ENCODE measurements at regions not wholly inside any gene's neighbourhood (a gene's known extent, or its start where the extent isn't known, plus 50 kb on each side); places are given as distances from the start of the nearest gene placed in this dataset.
A peak's percentile ranks its signal among the peaks of the same experiment; 100 is the strongest.
"Not testable (repeated sequence)": the region's sequence is repeated elsewhere in the genome, so short reads cannot be mapped to it uniquely, and the experiment has no call there.

GRCh38 chr17:64781014-64781756 lies 119.1 kb upstream of the SMURF2 start:
- Histone ChIP-seq H3K36me3 (peaks cover 28 to 34% of the 10 kb centered on the region in 2 donors), H3K27me3 (no peaks in the 10 kb centered on the region), H3K27ac (no peak overlapping the region), H3K4me1 (peaks cover 19 to 48% of the 10 kb centered on the region in 2 donors), H3K9me3 (no peaks in the 10 kb centered on the region), H3K4me3 (peak overlapping the region; percentile 55 to 62)
- DNase-seq (ENCODE audit: low spot score in 2 of 2): peak in 1 of 2 donors; percentile 80
- intact Hi-C loops (cut with DNase I): no loop called here
- TF ChIP-seq, protein P1, sequence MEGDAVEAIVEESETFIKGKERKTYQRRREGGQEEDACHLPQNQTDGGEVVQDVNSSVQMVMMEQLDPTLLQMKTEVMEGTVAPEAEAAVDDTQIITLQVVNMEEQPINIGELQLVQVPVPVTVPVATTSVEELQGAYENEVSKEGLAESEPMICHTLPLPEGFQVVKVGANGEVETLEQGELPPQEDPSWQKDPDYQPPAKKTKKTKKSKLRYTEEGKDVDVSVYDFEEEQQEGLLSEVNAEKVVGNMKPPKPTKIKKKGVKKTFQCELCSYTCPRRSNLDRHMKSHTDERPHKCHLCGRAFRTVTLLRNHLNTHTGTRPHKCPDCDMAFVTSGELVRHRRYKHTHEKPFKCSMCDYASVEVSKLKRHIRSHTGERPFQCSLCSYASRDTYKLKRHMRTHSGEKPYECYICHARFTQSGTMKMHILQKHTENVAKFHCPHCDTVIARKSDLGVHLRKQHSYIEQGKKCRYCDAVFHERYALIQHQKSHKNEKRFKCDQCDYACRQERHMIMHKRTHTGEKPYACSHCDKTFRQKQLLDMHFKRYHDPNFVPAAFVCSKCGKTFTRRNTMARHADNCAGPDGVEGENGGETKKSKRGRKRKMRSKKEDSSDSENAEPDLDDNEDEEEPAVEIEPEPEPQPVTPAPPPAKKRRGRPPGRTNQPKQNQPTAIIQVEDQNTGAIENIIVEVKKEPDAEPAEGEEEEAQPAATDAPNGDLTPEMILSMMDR (IDR thresholded peaks at IDR 0.05): no peak

GRCh38 chr17:64780096-64781013 lies 118.2 kb upstream of the SMURF2 start:
- H3K4me1 ChIP-seq: peaks cover 19 to 48% of the 10 kb centered on the region in 2 donors
- no peaks in the 10 kb centered on the region for H3K27me3 ChIP-seq
- peak overlapping the region in 1 of 2 donors; percentile 2 for H3K27ac ChIP-seq
- peaks cover 20 to 26% of the 10 kb centered on the region in 2 donors for H3K36me3 ChIP-seq
- peak in 1 of 2 donors; percentile 68 for DNase-seq (ENCODE audit: low spot score in 2 of 2)
- intact Hi-C loops (cut with DNase I): no loop called here
- TF ChIP-seq, protein P1 (IDR thresholded peaks at IDR 0.05): no peak
- H3K9me3 ChIP-seq: no peaks in the 10 kb centered on the region
- peak overlapping the region; percentile 55 to 62 for H3K4me3 ChIP-seq

DNA sequence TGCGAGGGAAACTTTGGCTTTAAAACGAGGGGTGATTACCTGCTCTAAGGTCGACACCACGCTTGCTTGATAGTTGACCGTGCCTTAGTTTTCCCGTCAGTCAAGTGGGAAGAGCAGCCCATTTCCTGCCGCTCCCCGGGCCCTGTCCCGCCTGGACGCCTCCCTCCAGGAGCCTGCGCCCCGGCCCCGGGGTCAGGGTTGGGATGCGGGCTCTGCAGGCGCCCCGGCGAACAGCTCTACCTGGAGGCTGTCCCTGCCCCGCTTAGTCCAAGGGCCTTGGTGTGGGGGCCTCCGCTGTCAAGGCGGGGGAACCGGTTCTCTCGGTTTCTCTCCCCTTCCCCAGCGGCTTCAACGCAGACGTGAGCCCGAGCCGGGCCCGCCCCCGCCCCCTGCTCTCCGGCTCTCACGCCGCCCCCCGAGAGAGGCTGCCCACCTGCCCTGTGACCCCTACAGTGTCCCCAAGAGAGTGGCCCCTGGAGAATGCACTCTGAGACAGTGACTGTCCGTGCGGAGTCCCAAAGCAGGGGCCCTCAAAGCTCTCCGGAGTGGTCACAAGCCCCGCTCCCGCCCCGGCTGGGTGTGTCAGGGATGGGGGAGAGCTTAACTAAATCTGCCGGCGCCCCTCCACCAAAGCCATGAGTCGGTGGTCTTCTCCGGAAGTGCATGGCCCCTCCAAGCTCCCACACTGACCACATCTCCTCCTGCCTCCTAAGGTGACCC lies 117.4 kb upstream of the SMURF2 start:
- Histone ChIP-seq H3K4me1 (peaks cover 19 to 48% of the 10 kb centered on the region in 2 donors), H3K36me3 (peaks cover 12 to 18% of the 10 kb centered on the region in 2 donors), H3K27me3 (no peaks in the 10 kb centered on the region), H3K4me3 (peak overlapping the region; percentile 55 to 62), H3K9me3 (no peaks in the 10 kb centered on the region), H3K27ac (no peak overlapping the region)
- peak in 1 of 2 donors; percentile 62 for DNase-seq (ENCODE audit: low spot score in 2 of 2)
- intact Hi-C loops (cut with DNase I): no loop called here
- TF ChIP-seq, protein P1 (IDR thresholded peaks at IDR 0.05): no peak

- intact Hi-C loops (cut with DNase I); DNase-seq (ENCODE audit: low spot score in 2 of 2); H3K9me3 ChIP-seq; H3K27me3 ChIP-seq; H3K27ac ChIP-seq: not testable (repeated sequence)
- Histone ChIP-seq H3K36me3 (peaks cover 7 to 13% of the 10 kb centered on the region in 2 donors), H3K4me3 (peak overlapping the region in 1 of 2 donors; percentile 62), H3K4me1 (peaks cover 19 to 48% of the 10 kb centered on the region in 2 donors)
Observed at GRCh38 chr17:64779098-64779375, 116.9 kb upstream of the SMURF2 start.

DNA sequence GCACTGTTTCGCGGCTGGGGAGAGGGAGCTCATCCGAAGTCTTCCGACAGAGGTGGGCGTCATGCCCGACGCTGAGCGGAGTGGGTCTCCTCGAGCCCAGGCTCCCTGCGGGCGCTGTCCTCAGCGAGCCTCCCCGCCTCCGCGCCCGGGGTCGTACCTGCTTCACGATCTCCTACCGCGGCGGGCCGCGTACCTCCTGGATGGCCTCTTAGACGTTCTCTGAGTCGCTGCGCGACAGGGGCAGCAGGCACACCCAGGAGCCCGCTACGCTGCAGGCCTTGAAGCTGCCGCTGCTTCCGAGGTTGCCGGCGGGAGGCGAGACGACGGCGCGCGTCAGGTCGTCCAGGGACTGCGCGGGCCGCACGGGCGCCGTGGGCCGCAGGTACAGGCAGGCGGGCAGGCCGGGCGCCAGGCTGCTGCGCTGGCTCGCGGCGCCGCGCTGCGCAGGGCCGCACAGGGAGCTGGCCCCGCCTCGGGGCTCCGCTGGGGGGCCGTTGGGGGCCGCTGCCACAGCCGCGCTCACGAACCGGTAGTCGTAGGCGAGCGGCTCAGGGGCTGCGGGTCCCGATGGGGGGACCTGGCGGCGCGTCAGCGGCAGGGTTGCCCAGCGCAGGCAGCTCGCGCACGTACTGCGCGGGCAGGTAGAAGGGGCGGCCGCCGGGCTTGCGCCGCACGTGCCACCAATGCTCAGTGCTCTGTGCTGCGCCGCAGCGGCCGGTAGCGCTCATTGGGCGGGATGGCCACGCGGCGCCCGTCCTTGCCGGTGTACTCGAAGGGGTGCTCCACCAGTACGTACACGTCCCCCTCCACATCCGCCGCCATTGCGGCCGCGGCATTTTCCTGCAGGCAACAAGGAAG lies 116.4 kb upstream of the SMURF2 start:
- Histone ChIP-seq H3K27ac (no peak overlapping the region), H3K9me3 (no peaks in the 10 kb centered on the region), H3K4me1 (peaks cover 19 to 48% of the 10 kb centered on the region in 2 donors), H3K36me3 (peaks cover 2 to 7% of the 10 kb centered on the region in 2 donors), H3K4me3 (peak overlapping the region; percentile 45 to 62), H3K27me3 (no peaks in the 10 kb centered on the region)
- peak in 1 of 2 donors; percentile 64 for DNase-seq (ENCODE audit: low spot score in 2 of 2)
- intact Hi-C loops (cut with DNase I): no loop called here
- TF ChIP-seq, protein P1 (IDR thresholded peaks at IDR 0.05): no peak

Data from ascending aorta (tissue), 2 donors.